Dendritic cell treated with granulocyte-macrophage colony-stimulating factor and Interleukin-4, amounts not matched to agents 40 ng/mL and 50 ng/mL, for 4 days (primary cell): ENCODE measurements at regions not wholly inside any gene's neighbourhood (a gene's known extent, or its start where the extent isn't known, plus 50 kb on each side); places are given as distances from the start of the nearest gene placed in this dataset.

Source experiments
- H3K27ac Mint-ChIP-seq: one replicate; pipeline ENCODE4 v1.8.0; 2022; ENCODE audit warnings: mild to moderate bottlenecking, mixed read lengths
- H3K27me3 Mint-ChIP-seq: one replicate; pipeline ENCODE4 v1.8.0; 2022; ENCODE audit warnings: mild to moderate bottlenecking, mixed read lengths
- H3K36me3 Mint-ChIP-seq: one replicate; pipeline ENCODE4 v1.8.0; 2022; ENCODE audit warnings: low read depth, mixed read lengths
- H3K4me1 Mint-ChIP-seq: one replicate; pipeline ENCODE4 v1.8.0; 2022; ENCODE audit warnings: low read depth, mixed read lengths
- H3K4me3 Mint-ChIP-seq: one replicate; pipeline ENCODE4 v1.8.0; 2022; ENCODE audit warnings: mild to moderate bottlenecking, moderate library complexity, mixed read lengths
- H3K9me3 Mint-ChIP-seq: one replicate; pipeline ENCODE4 v1.8.0; 2022; ENCODE audit warnings: mixed read lengths
- intact Hi-C: fragments of 100-400 bp; cut with micrococcal nuclease; formaldehyde crosslinking; loops from one replicate; pipeline ENCODE4 v1.15.0; 2022

DNA sequence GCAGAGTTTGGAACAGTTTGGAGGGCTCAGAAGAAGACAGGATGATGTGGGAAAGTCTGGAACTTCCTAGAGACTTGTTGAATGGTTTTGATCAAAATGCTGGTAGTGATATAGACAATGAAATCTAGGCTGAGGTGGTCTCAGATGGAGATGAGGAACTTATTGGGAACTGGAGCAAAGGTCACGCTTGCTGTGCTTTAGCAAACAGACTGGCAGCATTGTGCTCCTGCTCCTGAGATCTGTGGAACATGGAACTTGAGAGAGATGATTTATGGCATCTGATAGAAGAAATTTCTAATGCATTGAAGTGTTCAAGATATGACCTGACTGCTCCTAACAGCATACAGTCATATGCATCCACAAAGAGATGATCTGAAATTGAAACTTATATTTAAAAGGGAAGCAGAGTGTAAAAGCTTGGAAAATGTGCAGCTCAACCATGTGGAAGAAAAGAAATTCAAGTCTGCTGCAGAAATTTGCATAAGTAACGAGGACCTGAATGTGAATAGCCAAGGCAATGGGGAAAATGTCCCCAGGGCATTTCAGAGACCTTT, 186.9 kb upstream of the PHYHIPL start:
- Mint-ChIP-seq H3K27me3 (no peaks in the 10 kb centered on the region), H3K4me1 (no peaks in the 10 kb centered on the region), H3K9me3 (peaks cover 17% of the 10 kb centered on the region), H3K27ac (no peak overlapping the region), H3K4me3 (no peak overlapping the region), H3K36me3 (no peaks in the 10 kb centered on the region)
- intact Hi-C loops = no loop called here

DNA sequence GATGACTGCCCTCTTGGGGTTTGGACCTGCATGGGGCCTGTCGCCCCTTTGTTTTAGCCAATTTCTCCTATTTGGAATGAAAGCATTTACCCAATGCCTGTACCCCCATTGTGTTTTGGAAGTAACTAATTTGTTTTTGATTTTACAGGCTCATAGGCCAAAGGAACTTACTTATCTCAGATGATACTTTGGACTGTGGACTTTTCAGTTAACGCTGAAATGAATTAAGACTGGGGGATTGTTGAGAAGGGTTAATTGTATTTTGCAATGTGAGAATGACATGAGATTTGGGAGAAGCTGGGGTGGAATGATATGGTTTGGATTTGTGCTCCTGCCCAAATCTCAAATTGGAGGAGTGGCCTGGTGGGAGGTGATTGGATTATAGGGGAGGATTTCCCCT, 185.8 kb upstream of the PHYHIPL start:
- no peaks in the 10 kb centered on the region for H3K36me3 Mint-ChIP-seq
- H3K4me3 Mint-ChIP-seq = no peak overlapping the region
- no peak overlapping the region for H3K27ac Mint-ChIP-seq
- H3K9me3 Mint-ChIP-seq = peaks cover 17% of the 10 kb centered on the region
- intact Hi-C loops = no loop called here
- H3K27me3 Mint-ChIP-seq = no peaks in the 10 kb centered on the region
- no peaks in the 10 kb centered on the region for H3K4me1 Mint-ChIP-seq

DNA sequence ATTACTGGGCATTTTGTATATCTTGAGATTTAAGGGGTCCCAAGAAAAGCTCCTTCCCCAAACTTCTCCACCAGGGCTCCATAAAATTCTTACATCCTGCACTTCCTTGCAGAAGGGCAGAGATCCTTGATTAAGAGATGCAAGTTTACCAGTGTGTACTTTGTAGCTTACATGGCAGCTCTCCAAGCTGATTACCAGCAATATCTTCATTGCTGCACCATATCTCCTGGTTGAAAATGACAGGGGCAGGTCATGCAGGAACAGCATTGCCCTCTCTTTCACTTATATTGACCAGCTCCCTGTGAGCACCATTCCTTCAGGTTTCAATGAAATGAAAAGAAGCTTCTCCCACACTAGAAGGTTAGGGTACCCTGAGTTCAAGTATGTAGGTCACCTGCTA, 184.6 kb upstream of the PHYHIPL start:
- intact Hi-C loops = no loop called here
- Mint-ChIP-seq H3K27ac (no peak overlapping the region), H3K4me1 (no peaks in the 10 kb centered on the region), H3K27me3 (no peaks in the 10 kb centered on the region), H3K9me3 (peaks cover 17% of the 10 kb centered on the region), H3K36me3 (no peaks in the 10 kb centered on the region), H3K4me3 (no peak overlapping the region)

DNA sequence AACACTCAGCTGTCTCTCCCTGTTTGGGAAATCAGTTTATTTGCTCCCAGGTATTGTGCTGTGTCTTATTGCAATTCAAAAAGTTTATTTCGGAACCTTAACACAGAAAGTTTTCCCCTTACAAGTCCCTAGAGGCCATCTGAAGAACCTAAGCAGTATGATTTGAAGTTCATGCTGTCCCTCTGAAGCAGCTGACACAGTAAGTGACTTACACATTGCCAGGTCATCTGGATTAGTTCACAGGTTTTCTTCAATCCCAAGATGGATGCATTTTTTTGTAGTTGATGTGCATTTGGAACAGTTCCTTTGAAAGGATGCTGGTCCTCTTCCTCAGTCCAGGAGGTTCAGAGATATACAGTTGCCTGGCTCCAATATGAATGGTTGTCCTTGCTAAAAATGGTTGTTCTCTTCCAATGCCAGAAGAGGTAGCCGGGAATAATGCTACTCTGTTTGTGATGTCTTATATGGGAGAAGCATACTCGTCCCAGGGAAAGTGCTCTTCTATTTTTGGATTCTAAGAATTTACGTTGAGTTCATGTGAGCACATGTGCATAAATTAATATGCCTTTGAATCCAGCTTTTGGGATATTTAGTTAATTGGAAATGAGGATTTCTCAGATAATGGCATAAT, 183.5 kb upstream of the PHYHIPL start:
- Mint-ChIP-seq H3K36me3 (no peaks in the 10 kb centered on the region), H3K27ac (no peak overlapping the region), H3K27me3 (no peaks in the 10 kb centered on the region), H3K4me3 (no peak overlapping the region), H3K4me1 (no peaks in the 10 kb centered on the region), H3K9me3 (peaks cover 17% of the 10 kb centered on the region)
- intact Hi-C loops = no loop called here

DNA sequence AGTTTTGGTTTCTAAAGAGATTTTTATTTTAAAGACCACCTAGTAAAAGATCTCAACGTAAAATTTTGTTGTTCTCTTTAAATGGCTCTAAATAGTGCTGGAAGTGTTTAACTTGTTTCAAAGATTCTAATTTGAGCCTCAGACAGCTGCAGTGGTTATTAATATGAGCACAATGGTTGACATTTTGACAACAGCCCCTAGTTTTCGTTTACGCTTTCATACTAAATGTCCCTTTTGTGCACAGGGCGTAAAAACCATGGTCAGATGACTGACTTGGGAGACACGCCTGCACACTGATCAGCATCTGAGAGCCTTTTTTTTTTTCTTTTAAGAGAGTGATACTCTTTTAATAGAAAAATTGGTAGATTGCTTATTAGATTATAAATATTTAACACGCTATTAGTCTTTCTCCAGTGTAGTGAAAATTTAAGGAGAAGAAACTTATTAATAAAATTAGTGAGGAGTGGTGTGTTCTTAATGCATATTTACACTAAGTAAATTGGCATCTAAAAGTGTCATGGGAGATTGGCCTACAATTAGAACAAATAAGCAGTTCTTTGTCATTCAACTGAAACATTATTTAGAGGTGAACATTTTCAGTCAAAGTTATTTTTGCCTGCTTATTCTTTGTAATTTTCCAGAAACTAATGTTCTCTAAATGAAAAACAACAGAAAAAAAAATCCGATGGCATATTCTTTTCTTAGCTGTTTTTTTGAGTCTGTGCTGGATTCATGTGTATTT, 182.8 kb upstream of the PHYHIPL start:
- Mint-ChIP-seq H3K36me3 (no peaks in the 10 kb centered on the region), H3K4me3 (no peak overlapping the region), H3K27me3 (no peaks in the 10 kb centered on the region), H3K4me1 (no peaks in the 10 kb centered on the region), H3K9me3 (peaks cover 17% of the 10 kb centered on the region), H3K27ac (no peak overlapping the region)
- intact Hi-C loops = no loop called here

DNA sequence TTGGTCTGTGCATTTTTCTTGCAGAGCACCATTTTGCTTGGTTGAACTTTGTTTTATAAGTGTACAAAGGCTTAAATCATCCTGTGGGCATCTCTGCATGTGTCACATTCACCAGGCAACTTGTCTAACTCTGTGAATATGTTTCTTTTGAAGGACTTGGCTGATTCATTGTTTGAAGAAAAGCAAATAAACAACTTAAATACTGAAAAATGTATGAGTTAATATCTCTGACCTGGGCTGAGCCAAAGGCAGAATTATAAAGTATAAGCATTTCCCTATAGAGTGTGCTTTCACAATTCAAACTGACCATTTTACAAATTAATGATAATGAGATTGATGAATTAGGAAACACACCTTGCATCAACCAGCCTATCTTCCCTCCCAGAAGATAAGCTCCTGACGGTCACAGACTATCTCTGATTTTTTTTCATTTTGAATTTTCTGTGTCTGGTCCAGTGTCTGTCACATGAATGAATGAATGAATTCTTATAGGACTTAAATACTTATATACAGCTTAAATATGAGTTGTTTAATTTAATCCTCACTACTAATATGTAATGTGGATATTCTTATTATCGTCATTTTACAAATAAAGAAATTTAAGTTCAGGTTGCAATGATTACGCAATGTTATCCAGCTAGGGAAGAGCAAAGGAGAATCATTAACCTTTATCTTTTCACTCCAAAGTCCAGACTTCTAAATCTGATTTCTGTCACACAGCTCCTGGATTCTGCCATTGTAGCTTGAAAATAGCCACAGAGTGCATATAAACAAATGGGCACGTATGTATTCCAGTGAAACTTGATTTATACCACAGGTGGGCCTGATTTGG, 182.0 kb upstream of the PHYHIPL start:
- peaks cover 10% of the 10 kb centered on the region for H3K9me3 Mint-ChIP-seq
- intact Hi-C loops = no loop called here
- no peaks in the 10 kb centered on the region for H3K4me1 Mint-ChIP-seq
- H3K36me3 Mint-ChIP-seq = no peaks in the 10 kb centered on the region
- H3K4me3 Mint-ChIP-seq = no peak overlapping the region
- no peak overlapping the region for H3K27ac Mint-ChIP-seq
- no peaks in the 10 kb centered on the region for H3K27me3 Mint-ChIP-seq

DNA sequence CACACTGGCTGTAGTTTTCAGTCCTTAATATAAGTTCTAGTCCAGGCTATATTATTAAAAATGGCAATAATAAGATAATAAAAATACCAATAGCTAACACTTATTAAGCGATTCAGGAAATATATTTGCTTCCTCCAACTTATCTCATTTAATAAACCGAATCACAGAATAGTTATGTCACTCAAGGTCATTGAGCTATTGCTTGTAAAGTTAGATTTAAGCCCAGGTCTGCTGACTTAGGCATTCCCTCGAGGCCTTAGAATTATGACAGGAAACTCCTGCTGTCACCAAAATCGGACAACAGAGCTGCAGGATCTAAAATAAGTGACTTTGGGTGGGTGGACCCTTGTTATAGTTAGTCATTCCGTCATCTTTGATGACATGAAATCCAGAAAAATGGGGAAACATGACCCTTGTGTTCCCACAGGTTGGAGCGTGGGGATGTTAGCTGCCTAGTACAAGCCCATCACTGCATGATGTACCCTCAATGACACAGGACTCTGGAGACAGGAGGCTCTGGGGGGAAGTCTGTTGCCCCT, 181.3 kb upstream of the PHYHIPL start:
- no peak overlapping the region for H3K4me3 Mint-ChIP-seq
- H3K27ac Mint-ChIP-seq = no peak overlapping the region
- H3K9me3 Mint-ChIP-seq = peaks cover 6% of the 10 kb centered on the region
- no peaks in the 10 kb centered on the region for H3K27me3 Mint-ChIP-seq
- H3K36me3 Mint-ChIP-seq = no peaks in the 10 kb centered on the region
- intact Hi-C loops = no loop called here
- H3K4me1 Mint-ChIP-seq = no peaks in the 10 kb centered on the region

DNA sequence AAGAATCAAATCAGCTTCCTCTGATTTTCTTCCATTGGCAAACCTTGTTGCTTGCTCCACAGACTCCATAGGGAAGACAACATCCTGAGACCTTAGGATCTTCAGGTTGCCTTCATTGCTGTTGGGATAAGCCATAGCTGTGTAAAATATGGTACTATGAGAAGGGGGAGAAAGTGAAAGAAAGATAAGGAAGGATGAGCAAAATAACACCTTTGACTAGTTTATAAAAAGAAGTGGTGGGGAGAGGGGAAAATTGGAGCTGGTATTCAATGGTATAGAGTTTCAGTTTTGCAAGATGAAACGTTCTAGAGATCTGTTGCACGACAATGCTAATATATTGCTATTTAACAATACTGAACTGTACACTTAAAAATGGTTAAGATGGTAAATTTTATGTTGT, 180.4 kb upstream of the PHYHIPL start:
- intact Hi-C loops = no loop called here
- no peak overlapping the region for H3K27ac Mint-ChIP-seq
- H3K27me3 Mint-ChIP-seq = no peaks in the 10 kb centered on the region
- no peak overlapping the region for H3K4me3 Mint-ChIP-seq
- no peaks in the 10 kb centered on the region for H3K4me1 Mint-ChIP-seq
- H3K36me3 Mint-ChIP-seq = no peaks in the 10 kb centered on the region
- peaks cover 5% of the 10 kb centered on the region for H3K9me3 Mint-ChIP-seq

DNA sequence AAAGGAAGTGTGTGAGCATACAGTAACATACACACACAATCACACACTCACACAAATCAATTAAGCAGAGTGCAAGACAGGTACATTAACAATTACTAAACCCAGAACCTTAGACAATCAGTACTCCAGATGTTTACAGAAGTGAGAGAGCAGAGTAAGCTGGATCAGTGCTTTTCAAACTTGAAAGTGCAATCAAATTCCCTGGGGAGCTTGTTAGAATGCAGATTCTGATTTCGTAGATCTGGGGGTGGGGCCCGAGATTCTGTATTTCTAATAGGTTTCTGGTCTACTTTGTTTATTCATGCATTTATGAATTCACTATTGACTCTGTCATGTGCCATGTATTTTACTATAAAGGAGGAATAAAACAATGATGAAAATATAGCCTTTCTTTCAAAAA, 179.6 kb upstream of the PHYHIPL start:
- intact Hi-C loops = no loop called here
- Mint-ChIP-seq H3K27me3 (no peaks in the 10 kb centered on the region), H3K27ac (no peak overlapping the region), H3K36me3 (no peaks in the 10 kb centered on the region), H3K9me3 (no peaks in the 10 kb centered on the region), H3K4me3 (no peak overlapping the region), H3K4me1 (no peaks in the 10 kb centered on the region)

DNA sequence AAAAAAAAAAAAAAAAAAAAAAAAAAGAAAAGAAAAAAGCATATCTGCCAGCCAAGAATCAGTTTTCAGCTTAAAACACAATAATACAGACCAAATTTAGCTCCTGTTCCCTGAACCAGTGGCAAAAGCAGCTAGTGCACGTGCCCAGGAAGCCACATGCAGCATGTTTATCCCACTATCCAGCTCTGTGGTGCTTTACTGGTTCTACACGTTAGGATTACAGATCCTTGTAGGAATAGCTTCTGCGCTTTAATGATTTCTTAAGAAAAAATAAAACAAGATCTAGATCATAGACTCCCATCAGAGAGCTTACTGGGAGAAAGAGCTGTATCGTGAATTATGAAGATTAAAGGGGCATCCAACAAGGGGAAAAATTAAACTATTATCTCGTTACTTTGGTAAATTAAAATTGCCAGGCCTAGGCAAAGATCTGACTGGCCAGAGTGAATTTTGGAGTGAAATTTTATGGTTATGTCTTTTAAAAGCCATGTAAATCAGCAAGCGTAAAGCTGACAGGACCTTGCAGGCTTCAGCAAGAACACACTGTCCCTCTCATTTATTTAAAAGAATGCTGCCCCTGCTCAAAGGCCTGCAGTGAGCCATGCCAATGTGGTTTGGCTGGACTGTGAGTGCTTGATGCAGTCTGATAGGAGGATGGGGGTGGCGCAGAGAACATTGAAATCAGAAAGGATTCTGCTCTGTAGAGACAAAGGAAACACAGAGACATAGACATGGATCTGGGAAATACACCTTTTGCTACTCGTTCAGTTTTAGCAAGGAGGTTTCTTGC, 177.3 kb upstream of the PHYHIPL start:
- no peaks in the 10 kb centered on the region for H3K9me3 Mint-ChIP-seq
- no peaks in the 10 kb centered on the region for H3K36me3 Mint-ChIP-seq
- no peak overlapping the region for H3K27ac Mint-ChIP-seq
- H3K27me3 Mint-ChIP-seq = no peaks in the 10 kb centered on the region
- H3K4me3 Mint-ChIP-seq = no peak overlapping the region
- intact Hi-C loops = no loop called here
- no peaks in the 10 kb centered on the region for H3K4me1 Mint-ChIP-seq

DNA sequence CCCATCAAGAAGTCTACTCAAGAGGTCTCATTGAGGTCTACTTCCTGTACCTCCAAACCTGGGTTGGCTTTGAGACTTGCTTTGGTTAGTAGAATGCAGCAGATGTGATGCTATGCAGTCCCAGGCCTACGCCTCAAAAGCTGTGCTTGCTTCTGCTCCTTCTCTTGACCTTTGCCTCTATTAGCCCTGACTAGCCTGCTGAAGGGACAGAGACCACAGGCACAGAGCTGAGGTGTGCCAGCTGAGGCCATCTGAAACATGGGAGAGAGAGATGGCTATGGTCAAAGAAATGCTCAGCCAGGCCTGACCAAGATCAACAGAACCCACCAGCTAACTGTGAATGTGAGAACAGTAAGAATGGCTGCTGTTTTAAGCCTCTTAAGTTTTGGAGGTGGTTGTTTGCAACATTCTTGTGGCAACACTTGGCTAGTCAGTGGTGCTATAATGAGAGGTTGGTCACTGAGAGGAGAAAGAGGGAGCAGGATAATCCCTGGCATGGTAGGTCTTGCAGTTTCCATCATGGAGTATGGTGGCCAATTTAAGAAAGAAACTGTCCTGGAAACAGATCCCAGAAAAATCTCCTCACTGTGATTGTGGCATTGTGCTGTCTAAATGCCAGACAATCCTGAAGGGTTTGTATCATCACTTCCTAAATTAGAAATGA, 176.1 kb upstream of the PHYHIPL start:
- intact Hi-C loops = no loop called here
- H3K4me1 Mint-ChIP-seq = no peaks in the 10 kb centered on the region
- H3K27me3 Mint-ChIP-seq = no peaks in the 10 kb centered on the region
- no peak overlapping the region for H3K4me3 Mint-ChIP-seq
- H3K36me3 Mint-ChIP-seq = no peaks in the 10 kb centered on the region
- no peak overlapping the region for H3K27ac Mint-ChIP-seq
- H3K9me3 Mint-ChIP-seq = no peaks in the 10 kb centered on the region

DNA sequence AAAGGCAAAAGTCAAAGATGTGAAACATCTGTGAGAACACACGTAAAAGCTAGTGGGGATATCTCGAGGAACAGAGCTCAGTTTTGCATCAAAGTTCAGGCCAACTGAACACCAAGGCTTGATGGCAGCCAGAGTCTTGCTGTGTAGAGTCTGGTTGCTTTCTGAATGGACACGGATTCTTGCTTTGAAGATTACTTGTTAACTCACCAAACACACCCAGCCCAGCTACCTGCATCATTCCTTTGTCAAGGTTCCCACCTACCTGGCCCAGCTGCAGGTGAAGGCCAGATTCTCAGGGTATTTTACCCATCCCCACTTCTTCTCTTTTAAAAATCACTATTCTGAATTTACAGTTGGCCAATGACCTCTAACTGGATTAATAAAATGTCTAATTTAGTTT, 174.4 kb upstream of the PHYHIPL start:
- H3K36me3 Mint-ChIP-seq = no peaks in the 10 kb centered on the region
- H3K4me3 Mint-ChIP-seq = no peak overlapping the region
- intact Hi-C loops = no loop called here
- no peaks in the 10 kb centered on the region for H3K9me3 Mint-ChIP-seq
- H3K4me1 Mint-ChIP-seq = no peaks in the 10 kb centered on the region
- H3K27ac Mint-ChIP-seq = no peak overlapping the region
- H3K27me3 Mint-ChIP-seq = no peaks in the 10 kb centered on the region

DNA sequence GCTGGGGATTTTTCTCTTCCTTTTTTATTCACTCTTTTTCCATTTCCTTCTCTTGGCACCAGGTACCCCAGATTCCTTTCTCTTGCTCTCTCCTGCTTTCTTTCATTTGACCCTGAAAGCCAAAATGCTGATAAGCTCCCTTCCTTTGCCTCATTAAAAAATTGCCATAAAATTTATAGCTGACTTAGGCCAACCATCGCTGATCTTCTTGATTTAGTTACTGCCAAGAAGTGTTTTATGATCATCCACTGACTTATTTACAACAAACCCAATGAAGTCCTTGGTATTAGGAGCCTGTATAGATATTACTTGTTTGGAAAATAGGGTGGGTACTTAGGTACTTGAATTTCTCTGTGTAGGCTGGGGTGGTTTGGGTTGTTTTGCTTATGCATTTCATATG, 173.2 kb upstream of the PHYHIPL start:
- H3K4me3 Mint-ChIP-seq = no peak overlapping the region
- intact Hi-C loops = no loop called here

More for the DNA sequence above, 173.2 kb upstream of the PHYHIPL start:
- H3K4me1 Mint-ChIP-seq = no peaks in the 10 kb centered on the region
- no peaks in the 10 kb centered on the region for H3K36me3 Mint-ChIP-seq
- H3K9me3 Mint-ChIP-seq = no peaks in the 10 kb centered on the region
- H3K27ac Mint-ChIP-seq = no peak overlapping the region
- H3K27me3 Mint-ChIP-seq = no peaks in the 10 kb centered on the region
